ENCODE measurements at regions not wholly inside any gene's neighbourhood (a gene's known extent, or its start where the extent isn't known, plus 50 kb on each side); places are given as distances from the start of the nearest gene placed in this dataset.

DNA sequence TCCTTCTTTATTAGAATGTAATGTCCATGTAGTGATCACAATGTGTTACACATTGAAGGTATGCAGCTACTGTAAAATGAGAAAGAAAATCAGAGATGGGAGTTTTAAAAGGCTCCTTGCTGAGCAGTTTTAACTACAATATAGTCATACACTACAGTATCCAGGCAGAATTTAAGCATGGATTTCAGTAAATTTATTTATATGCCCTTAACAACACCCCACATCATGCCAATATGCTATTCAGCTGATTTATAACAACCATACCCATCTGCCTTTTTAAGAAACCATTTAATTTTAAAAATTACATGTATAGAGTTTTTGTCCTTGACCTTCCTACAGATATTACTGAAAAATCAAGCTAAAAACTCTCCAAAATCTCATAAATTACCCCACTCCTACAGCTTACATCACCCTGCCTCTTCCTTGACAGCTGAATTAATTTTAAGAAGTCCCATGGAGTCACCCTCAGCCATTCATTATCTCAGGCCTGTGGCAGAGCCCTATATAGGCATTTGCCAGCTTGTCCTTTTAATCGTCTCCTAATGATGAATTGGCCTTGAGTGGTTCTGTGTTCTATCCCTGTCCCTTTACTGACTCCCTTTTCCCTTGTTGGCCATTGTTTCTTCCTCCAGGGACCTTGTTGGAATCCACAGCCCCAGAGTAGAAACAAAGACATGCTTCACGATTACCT, 797.6 kb upstream of the ARRDC4 start:
- Histone ChIP-seq H3K36me3 (replicated peaks) (no peaks in the 10 kb centered on the region), H3K4me3 (ENCODE audit: low read depth, low read length) (no peak overlapping the region), H3K27me3 (replicated peaks) (no peaks in the 10 kb centered on the region), H3K27ac (no peak overlapping the region)
- DNase-seq = no peak
- in situ Hi-C loops (cut with HindIII; ENCODE audit: low pct_ligation_motif_present, low sequenced_read_pairs) = no loop called here
- no peak for TF ChIP-seq CTCF (IDR thresholded peaks at IDR 0.05; ENCODE audit: low read depth, low read length, missing control alignments)

- no peak for DNase-seq
- Histone ChIP-seq H3K27ac (no peak overlapping the region), H3K36me3 (replicated peaks) (no peaks in the 10 kb centered on the region), H3K4me3 (ENCODE audit: low read depth, low read length) (no peak overlapping the region), H3K27me3 (replicated peaks) (no peaks in the 10 kb centered on the region)
- in situ Hi-C loops (cut with HindIII; ENCODE audit: low pct_ligation_motif_present, low sequenced_read_pairs) = no loop called here
- TF ChIP-seq CTCF (IDR thresholded peaks at IDR 0.05; ENCODE audit: low read depth, low read length, missing control alignments) = no peak
Observed at GRCh38 chr15:97165205-97165604, 795.3 kb upstream of the ARRDC4 start.

DNA sequence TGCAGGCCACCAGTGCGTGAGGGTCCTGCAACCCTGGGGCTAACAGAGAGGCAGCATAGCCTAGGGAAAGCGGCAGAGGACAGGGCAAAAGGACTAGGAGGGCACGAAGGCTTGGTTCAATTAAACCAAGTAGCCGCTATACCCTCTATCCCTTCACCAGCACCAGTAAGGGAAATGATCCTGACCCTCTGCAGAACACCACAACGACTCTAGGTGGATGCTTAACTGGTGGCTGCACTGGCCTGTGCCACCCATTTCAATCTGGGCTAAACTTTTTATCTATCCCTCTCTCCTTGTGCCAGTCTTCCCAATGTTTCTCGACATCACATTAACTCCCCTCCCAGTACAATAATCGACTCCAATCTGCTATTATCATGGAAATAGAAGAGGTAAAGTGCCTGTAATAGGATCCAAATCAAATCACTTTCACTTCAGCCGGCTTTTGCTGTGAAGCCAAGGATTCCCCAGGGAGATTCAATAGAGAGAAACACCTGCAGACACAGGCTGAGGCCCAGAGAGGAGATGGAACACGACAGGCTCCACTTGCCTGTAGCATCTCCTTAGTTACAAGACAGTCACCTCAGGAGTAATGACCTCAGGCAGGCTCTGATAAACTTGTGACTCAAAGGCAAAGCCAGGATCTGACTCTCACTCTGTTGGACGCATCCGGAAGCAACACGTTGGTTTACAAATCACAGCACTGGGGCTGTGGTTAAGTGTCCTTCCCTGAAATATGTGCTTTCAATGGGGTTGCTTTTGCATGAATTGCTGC, 791.6 kb upstream of the ARRDC4 start:
- in situ Hi-C loops (cut with HindIII; ENCODE audit: low pct_ligation_motif_present, low sequenced_read_pairs) = no loop called here
- H3K4me3 ChIP-seq (ENCODE audit: low read depth, low read length) = no peak overlapping the region
- DNase-seq = no peak
- H3K36me3 ChIP-seq (replicated peaks) = no peaks in the 10 kb centered on the region
- TF ChIP-seq CTCF (IDR thresholded peaks at IDR 0.05; ENCODE audit: low read depth, low read length, missing control alignments) = no peak
- no peaks in the 10 kb centered on the region for H3K27me3 ChIP-seq (replicated peaks)
- H3K27ac ChIP-seq = no peak overlapping the region

GRCh38 chr15:97171556-97171955, 788.9 kb upstream of the ARRDC4 start:
- Histone ChIP-seq H3K27ac (no peak overlapping the region), H3K4me3 (ENCODE audit: low read depth, low read length) (no peak overlapping the region), H3K27me3 (replicated peaks) (no peaks in the 10 kb centered on the region), H3K36me3 (replicated peaks) (no peaks in the 10 kb centered on the region)
- TF ChIP-seq CTCF (IDR thresholded peaks at IDR 0.05; ENCODE audit: low read depth, low read length, missing control alignments) = no peak
- no peak for DNase-seq
- in situ Hi-C loops (cut with HindIII; ENCODE audit: low pct_ligation_motif_present, low sequenced_read_pairs) = no loop called here

- Histone ChIP-seq H3K36me3 (replicated peaks) (no peaks in the 10 kb centered on the region), H3K27me3 (replicated peaks) (no peaks in the 10 kb centered on the region), H3K27ac (no peak overlapping the region), H3K4me3 (ENCODE audit: low read depth, low read length) (no peak overlapping the region)
- DNase-seq = no peak
- no peak for TF ChIP-seq CTCF (IDR thresholded peaks at IDR 0.05; ENCODE audit: low read depth, low read length, missing control alignments)
- in situ Hi-C loops (cut with HindIII; ENCODE audit: low pct_ligation_motif_present, low sequenced_read_pairs) = no loop called here
Observed at GRCh38 chr15:97174886-97175540, 785.5 kb upstream of the ARRDC4 start.

Measured in brain microvascular endothelial cell (primary cell).